Endothelial cell of umbilical vein (primary cell): ENCODE measurements at regions not wholly inside any gene's neighbourhood (a gene's known extent, or its start where the extent isn't known, plus 50 kb on each side); places are given as distances from the start of the nearest gene placed in this dataset.

Experiments used
- CTCF ChIP-seq, 2 donors: IDR thresholded peaks; 1 replicate in 1 of 2; 2 replicates in 1 of 2; pipeline ENCODE4 v1.5.1; 2011; ENCODE audit warnings: low read length in 2 of 2, mild to moderate bottlenecking in 2 of 2, moderate library complexity in 2 of 2, control low read depth in 1 of 2, inconsistent platforms in 1 of 2, low read depth in 1 of 2; ENCODE audit not compliant: insufficient read depth in 1 of 2; ENCODE audit errors: extremely low read depth in 1 of 2
- EZH2 ChIP-seq: IDR thresholded peaks from 2 replicates; pipeline ENCODE4 v1.6.1; 2012; ENCODE audit warnings: borderline replicate concordance, low read depth, mild to moderate bottlenecking, moderate library complexity, low read length, inconsistent platforms; ENCODE audit not compliant: severe bottlenecking
- FOS ChIP-seq: IDR thresholded peaks from 2 replicates; pipeline ENCODE4 v1.6.1; 2011; ENCODE audit warnings: mild to moderate bottlenecking, low read length, moderate library complexity, borderline replicate concordance; ENCODE audit not compliant: insufficient read depth
- MAX ChIP-seq: IDR thresholded peaks from 2 replicates; pipeline ENCODE4 v1.6.1; 2011; ENCODE audit not compliant: insufficient read depth, insufficient read length
- MYC ChIP-seq: IDR thresholded peaks from one replicate; pipeline ENCODE4 v1.6.1; 2011; ENCODE audit warnings: mild to moderate bottlenecking, low read depth, low read length
- POLR2A ChIP-seq: IDR thresholded peaks from 2 replicates; pipeline ENCODE4 v1.6.1; 2012; ENCODE audit warnings: low read depth, mild to moderate bottlenecking, control low read depth, low read length
- POLR2AphosphoS5 ChIP-seq: IDR thresholded peaks from 2 replicates; pipeline ENCODE4 v1.6.1; 2012; ENCODE audit warnings: low read depth, mild to moderate bottlenecking, control low read depth, low read length, moderate library complexity; ENCODE audit not compliant: insufficient read depth

GRCh38 chr3:103918336-103918735 lies 1448.4 kb upstream of the ALCAM start:
- no peak for TF ChIP-seq MYC
- no peak for TF ChIP-seq CTCF (IDR thresholded peaks at IDR 0.05; ENCODE audit: extremely low read depth in 1 of 2, insufficient read depth in 1 of 2, low read depth in 1 of 2, low read length in 2 of 2)
- TF ChIP-seq POLR2A, result no peak
- TF ChIP-seq EZH2, result no peak
- no peak for TF ChIP-seq MAX
- no peak for TF ChIP-seq FOS
- no peak for TF ChIP-seq POLR2AphosphoS5
